HCT116 (cell line): ENCODE measurements at regions not wholly inside any gene's neighbourhood (a gene's known extent, or its start where the extent isn't known, plus 50 kb on each side); places are given as distances from the start of the nearest gene placed in this dataset.

Experiments
- ATAC-seq: fragments of 200-7000 bp; cut with Tn5 transposase; 2 replicates; pipeline ENCODE4 v1.9.1; 2020; ENCODE audit warnings: mild to moderate bottlenecking, moderate library complexity
- BruUV-seq: library from RNA; stranded (reverse); fragments of 400-500 nt; replicated peaks from 2 replicates; lab custom pipeline; 2021; lab: Mats Ljungman, UMichigan
- CTCF ChIA-PET: fragments of 300-600 bp; sonication (Branson Sonifier 250); formaldehyde crosslinking; loops from one replicate; lab custom pipeline; 2021; ENCODE audit warnings: antibody characterized with exemption; lab: Charles Lee
- POLR2A ChIA-PET: fragments of 300-600, 350-600 bp; sonication (Branson Sonifier 250); formaldehyde crosslinking; loops from one replicate; lab custom pipeline; 2021; ENCODE audit warnings: antibody characterized with exemption; lab: Charles Lee
- RAD21 ChIA-PET, 2 experiments: fragments of 300-600 bp; sonication (Branson Sonifier 250); formaldehyde crosslinking; loops; one replicate each; lab custom pipeline; 2023; ENCODE audit warnings: low total read pairs in 2 of 2; ENCODE audit not compliant: uncharacterized antibody in 2 of 2, unreplicated experiment in 2 of 2, low non-redundant PET in 1 of 2; lab: Charles Lee
- DNase-seq: peaks from one replicate; pipeline ENCODE4 v3.0.0-alpha.2; 2010; ENCODE audit warnings: low read depth, low spot score
- H2AFZ ChIP-seq: fragments of 200-600 bp; shearing (Covaris generic), sonication (generic); 2 replicates; pipeline ENCODE4 v1.6.1; 2017; ENCODE audit warnings: low read depth, mixed run types, mixed read lengths, antibody characterized with exemption, low read length; ENCODE audit not compliant: poor library complexity, severe bottlenecking
- H3K27ac ChIP-seq: 2 replicates; pipeline ENCODE4 v1.5.1; 2012; ENCODE audit warnings: low read depth, low read length
- H3K27me3 ChIP-seq: fragments of 200-600 bp; sonication (generic); 2 replicates; pipeline ENCODE4 v1.6.1; 2016; ENCODE audit warnings: mixed run types, low read length, mixed read lengths; ENCODE audit not compliant: insufficient read depth
- H3K36me3 ChIP-seq, 2 experiments: fragments of 200-500 bp in 1 of 2; fragments of 200-600 bp in 1 of 2; sonication (Bioruptor generic) in 1 of 2; sonication (generic) in 1 of 2; 2 replicates each; pipeline versions ENCODE4 v1.5.1 to v1.6.1; 2014 to 2016; ENCODE audit warnings: low read length in 2 of 2, inconsistent platforms in 1 of 2, mixed read lengths in 1 of 2, mixed run types in 1 of 2; ENCODE audit not compliant: insufficient read depth in 2 of 2, control insufficient read depth in 1 of 2
- H3K4me1 ChIP-seq, 2 experiments: fragments of 200-600 bp in 1 of 2; sonication (generic) in 1 of 2; 2 replicates each; pipeline versions ENCODE4 v1.5.1 to v1.6.1; 2012 to 2017; ENCODE audit warnings: low read length in 2 of 2, inconsistent platforms in 1 of 2, mild to moderate bottlenecking in 1 of 2, mixed read lengths in 1 of 2, mixed run types in 1 of 2, moderate library complexity in 1 of 2; ENCODE audit not compliant: insufficient read depth in 2 of 2, control insufficient read depth in 1 of 2
- H3K4me2 ChIP-seq: fragments of 200-600 bp; sonication (generic); 2 replicates; pipeline ENCODE4 v1.6.1; 2017; ENCODE audit warnings: mixed run types, low read length, mixed read lengths
- H3K4me3 ChIP-seq, 2 experiments: fragments of 200-600 bp in 1 of 2; sonication (generic) in 1 of 2; replicated peaks in 1 of 2; 2 replicates each; pipeline ENCODE4 v1.5.1; 2011 to 2016; ENCODE audit warnings: low read length in 2 of 2, control low read depth in 1 of 2, low read depth in 1 of 2, mild to moderate bottlenecking in 1 of 2, mixed read lengths in 1 of 2, mixed run types in 1 of 2
- H3K79me2 ChIP-seq: fragments of 200-600 bp; sonication (generic); 2 replicates; pipeline ENCODE4 v1.6.1; 2017; ENCODE audit warnings: mild to moderate bottlenecking, mixed run types, low read length, moderate library complexity, mixed read lengths; ENCODE audit not compliant: insufficient read depth
- H3K9ac ChIP-seq: fragments of 200-600 bp; sonication (generic); 2 replicates; pipeline ENCODE4 v1.6.1; 2016; ENCODE audit warnings: low read length, mixed read lengths
- H3K9me2 ChIP-seq: fragments of 200-600 bp; sonication (generic), shearing (Covaris generic); 2 replicates; pipeline ENCODE4 v1.6.1; 2017; ENCODE audit warnings: mixed run types, mild to moderate bottlenecking, moderate library complexity; ENCODE audit not compliant: insufficient read depth
- H3K9me3 ChIP-seq, 2 experiments: fragments of 200-500 bp in 1 of 2; fragments of 200-600 bp in 1 of 2; sonication (Bioruptor generic) in 1 of 2; sonication (generic) in 1 of 2; 2 replicates each; pipeline ENCODE4 v1.6.1; 2014 to 2017; ENCODE audit warnings: low read length in 2 of 2, mixed read lengths in 2 of 2, inconsistent platforms in 1 of 2, low read depth in 1 of 2, mild to moderate bottlenecking in 1 of 2, mixed run types in 1 of 2, moderate library complexity in 1 of 2; ENCODE audit not compliant: control insufficient read depth in 1 of 2, insufficient read depth in 1 of 2
- H4K20me1 ChIP-seq: fragments of 200-600 bp; sonication (generic), shearing (Covaris generic); 2 replicates; pipeline ENCODE4 v1.6.1; 2017; ENCODE audit warnings: mixed run types, mild to moderate bottlenecking, moderate library complexity; ENCODE audit not compliant: insufficient read depth
- EGR1 ChIP-seq: IDR thresholded peaks from 2 replicates; pipeline ENCODE4 v1.6.1; 2012; ENCODE audit warnings: low read depth
- EZH2 ChIP-seq: fragments of 200-600 bp; sonication (generic); IDR thresholded peaks from 2 replicates; pipeline ENCODE4 v1.6.1; 2017; ENCODE audit warnings: antibody characterized with exemption, mixed run types
- ZBTB33 ChIP-seq: IDR thresholded peaks from 2 replicates; pipeline ENCODE4 v1.6.1; 2011; ENCODE audit warnings: mild to moderate bottlenecking, low read length, moderate library complexity; ENCODE audit not compliant: insufficient replicate concordance; ENCODE audit errors: extremely low read depth
- ZFX ChIP-seq: fragments of 450-650 bp; IDR thresholded peaks from 2 replicates; pipeline ENCODE4 v1.6.1; 2017
- ZNF274 ChIP-seq: fragments of 200-500 bp; sonication (Bioruptor generic); IDR thresholded peaks from 2 replicates; pipeline ENCODE4 v1.6.1; 2014; ENCODE audit warnings: mild to moderate bottlenecking, low read depth, low read length, inconsistent platforms
- intact Hi-C: fragments of 100-400 bp; cut with micrococcal nuclease; formaldehyde crosslinking; loops from 2 replicates; pipeline ENCODE4 v1.10.0; 2022
- TF ChIP-seq, protein P1 (sequence below): IDR thresholded peaks from 2 replicates; pipeline ENCODE4 v1.6.1; 2012

- H3K9ac ChIP-seq, result no peak overlapping the region
- H2AFZ ChIP-seq, result no peak overlapping the region
- H3K9me2 ChIP-seq, result no peaks in the 10 kb centered on the region
- no peaks in the 10 kb centered on the region for H3K36me3 ChIP-seq
- ChIA-PET POLR2A (no interaction called here), RAD21 (no interaction called here), CTCF (interaction anchor here (5.0 kb wide), 1 partner anchor 15 kb away, joined by 40 read pairs; no protein-coding TSS in a partner anchor)
- no peaks in the 10 kb centered on the region for H3K79me2 ChIP-seq
- no peaks in the 10 kb centered on the region for H3K9me3 ChIP-seq
- TF ChIP-seq ZBTB33 (no peak), EGR1 (no peak), ZNF274 (no peak), ZFX (no peak), EZH2 (no peak)
- TF ChIP-seq, protein P1, sequence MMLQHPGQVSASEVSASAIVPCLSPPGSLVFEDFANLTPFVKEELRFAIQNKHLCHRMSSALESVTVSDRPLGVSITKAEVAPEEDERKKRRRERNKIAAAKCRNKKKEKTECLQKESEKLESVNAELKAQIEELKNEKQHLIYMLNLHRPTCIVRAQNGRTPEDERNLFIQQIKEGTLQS, result no peak
- H4K20me1 ChIP-seq, result no peaks in the 10 kb centered on the region
- no peaks in the 10 kb centered on the region for H3K4me1 ChIP-seq
- BruUV-seq, result no TSS peak
- DNase-seq (no peak), ATAC-seq (no peak)
- intact Hi-C loops, result no loop called here
- H3K27ac ChIP-seq, result no peak overlapping the region
- H3K4me3 ChIP-seq, result no peak overlapping the region
- peaks cover 77% of the 10 kb centered on the region for H3K27me3 ChIP-seq
- no peak overlapping the region for H3K4me2 ChIP-seq
Observed at GRCh38 chr5:158060212-158060611, 201.3 kb upstream of the CLINT1 start.
